ENCODE measurements at regions not wholly inside any gene's neighbourhood (a gene's known extent, or its start where the extent isn't known, plus 50 kb on each side); places are given as distances from the start of the nearest gene placed in this dataset.

DNA sequence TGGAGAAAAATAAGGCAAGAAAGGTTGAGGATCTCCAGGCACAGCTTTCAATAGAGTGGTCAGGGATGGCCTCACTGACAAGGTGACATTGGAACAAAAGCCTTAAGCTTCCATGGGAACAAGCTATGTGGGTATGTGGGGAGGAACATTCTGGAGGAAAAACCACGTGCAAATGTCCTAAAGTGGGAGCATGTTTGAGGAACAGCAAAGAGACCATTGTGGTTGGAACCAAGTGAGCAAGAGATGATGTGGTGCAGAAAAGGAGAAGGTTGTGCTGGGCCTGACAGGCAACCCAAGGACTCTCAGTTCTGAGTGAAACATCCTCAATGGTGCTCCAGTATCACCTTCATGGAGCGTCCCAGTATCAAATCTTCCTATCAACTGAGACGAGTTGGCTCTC is 184.0 kb downstream of the CAND1 start:
- intact Hi-C loops (cut with micrococcal nuclease), result no loop called here

DNA sequence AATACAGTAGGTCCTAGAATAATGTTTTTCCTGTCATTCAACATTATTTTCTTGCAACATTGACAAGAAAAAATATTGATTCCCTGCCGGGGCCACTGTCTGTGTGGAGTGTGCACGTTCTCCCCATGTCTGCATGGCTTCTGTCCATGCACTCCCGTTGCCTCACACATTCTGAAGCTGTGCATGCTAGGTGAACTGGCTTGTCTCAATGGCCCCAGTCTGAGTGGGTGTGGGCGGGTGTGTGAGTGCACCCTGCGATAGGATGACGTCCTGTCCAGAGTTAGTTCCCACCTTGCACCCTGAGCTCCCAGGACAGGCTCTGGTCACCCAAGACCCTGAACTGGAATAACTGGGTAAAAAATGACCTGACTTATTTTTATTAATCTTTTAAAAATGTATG is 186.1 kb downstream of the CAND1 start:
- intact Hi-C loops (cut with micrococcal nuclease), result no loop called here

DNA sequence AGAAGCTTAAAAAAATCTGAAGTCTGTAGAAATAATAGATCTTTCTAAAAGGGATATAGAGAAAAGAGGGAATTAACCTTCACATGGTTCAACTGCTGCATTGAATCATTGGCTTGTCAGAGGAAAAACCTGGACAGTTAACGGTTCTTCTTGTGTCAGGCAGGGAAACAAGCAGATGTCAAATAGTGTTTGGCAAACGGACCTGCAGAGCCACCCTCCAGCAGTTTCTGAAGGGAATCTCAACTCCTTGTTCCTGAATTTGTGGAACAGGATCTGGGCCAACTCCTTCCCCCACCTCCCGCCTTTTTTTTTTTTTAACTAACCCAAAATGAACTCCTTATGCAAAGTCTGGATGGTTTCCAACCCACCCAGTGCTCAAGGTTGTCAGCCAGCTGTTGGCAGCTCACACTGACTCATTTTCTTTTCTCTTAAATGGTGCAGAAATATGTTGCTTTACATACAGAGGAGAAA is 187.3 kb downstream of the CAND1 start:
- intact Hi-C loops (cut with micrococcal nuclease), result no loop called here

- intact Hi-C loops (cut with micrococcal nuclease), result no loop called here
Measured at GRCh38 chr12:67457136-67457535, 188.0 kb downstream of the CAND1 start.

- intact Hi-C loops (cut with micrococcal nuclease), result no loop called here
Measured at GRCh38 chr12:67457778-67458665, 188.9 kb downstream of the CAND1 start.

DNA sequence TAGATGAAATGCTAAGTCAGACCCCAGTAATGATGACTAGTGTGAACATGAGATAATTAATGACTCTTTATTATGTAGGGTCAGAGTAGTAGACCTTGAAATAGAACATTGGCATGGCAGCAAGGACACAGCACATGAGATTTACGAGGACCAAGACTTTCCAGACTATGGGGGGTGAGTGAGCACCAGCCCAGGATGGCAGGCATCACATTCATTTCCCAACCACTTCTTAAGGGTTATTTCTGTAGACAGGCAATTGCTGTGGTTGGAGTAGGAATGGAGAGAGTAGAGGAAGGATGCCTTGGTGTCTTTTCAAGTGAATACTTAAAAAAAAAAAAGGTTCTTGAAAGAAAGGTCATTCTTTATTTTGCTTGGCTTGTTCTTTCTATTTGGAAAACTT is 189.4 kb upstream of the DYRK2 start:
- intact Hi-C loops (cut with micrococcal nuclease), result no loop called here

GRCh38 chr12:67459578-67459977 is 189.0 kb upstream of the DYRK2 start:
- intact Hi-C loops (cut with micrococcal nuclease), result no loop called here

DNA sequence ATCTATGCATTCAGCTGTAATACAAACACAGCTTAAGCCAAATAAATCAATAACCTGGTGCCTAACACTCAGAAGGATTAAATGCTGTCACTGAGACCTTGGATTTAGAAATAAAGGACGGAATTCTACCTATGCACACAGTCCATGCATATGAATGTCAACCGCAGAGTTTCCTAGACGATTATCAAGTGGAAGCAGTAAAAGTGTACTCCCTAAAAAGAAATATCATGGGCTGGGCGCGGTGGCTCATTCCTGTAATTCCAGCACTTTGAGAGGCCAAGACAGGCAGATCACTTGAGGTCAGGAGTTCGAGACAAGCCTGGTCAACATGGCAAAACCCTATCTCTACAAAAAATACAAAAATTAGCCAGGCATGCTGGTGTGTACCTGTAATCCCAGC is 188.2 kb upstream of the DYRK2 start:
- intact Hi-C loops (cut with micrococcal nuclease), result no loop called here

DNA sequence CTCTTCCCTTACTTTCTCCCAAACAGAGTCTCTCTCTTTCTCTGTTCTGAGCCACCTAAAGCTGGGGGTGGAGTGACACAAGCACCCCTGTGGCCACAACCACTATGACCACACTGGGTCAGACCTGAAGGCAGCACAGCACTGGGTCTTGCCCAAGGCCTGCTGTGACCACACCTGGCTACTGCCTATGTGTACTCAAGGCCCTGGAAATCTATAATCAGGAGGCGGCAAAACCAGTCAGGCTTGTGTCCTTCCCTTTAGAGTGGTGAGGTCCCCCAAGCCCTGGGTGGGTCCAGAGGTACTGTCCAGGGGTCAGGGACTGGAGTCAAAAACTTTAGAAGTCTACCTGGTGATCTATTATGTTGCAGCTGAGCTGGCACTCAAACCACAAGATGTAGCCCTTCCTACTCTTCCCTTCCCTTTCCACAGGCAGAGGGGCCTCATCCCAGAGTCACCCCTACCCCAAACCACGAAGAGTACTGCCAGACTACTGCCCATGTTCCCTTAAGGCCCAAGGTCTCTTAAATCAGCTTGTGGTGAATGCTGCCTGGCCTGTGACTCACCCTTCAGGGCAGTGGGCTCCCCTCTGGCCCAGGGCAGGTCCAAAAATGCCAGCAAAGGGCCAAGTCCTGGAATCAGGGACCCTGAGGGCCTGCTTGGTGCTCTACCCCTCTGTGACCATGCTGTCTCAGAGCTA is 179.8 kb upstream of the DYRK2 start:
- intact Hi-C loops (cut with micrococcal nuclease), result no loop called here

DNA sequence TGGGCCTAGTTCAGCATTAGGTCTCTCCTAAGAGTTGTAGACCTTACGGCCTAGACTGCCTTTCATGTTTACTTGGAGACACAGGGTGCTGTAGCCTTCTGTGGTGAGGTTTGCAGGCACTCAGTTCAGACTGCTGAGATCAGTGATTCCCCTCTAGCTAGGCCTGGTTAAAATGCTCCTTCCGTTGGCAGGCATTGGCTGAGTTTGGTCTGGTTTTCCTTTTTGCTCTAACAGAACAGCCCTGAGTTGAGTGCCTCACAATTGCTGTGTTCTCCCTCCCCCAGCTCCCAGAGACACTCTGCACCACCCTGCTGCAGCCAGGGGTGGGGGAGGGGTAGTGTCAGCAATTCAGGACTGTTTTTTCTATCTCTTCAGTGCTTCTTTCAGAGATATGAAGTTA is 178.9 kb upstream of the DYRK2 start:
- intact Hi-C loops (cut with micrococcal nuclease), result no loop called here

GRCh38 chr12:67471810-67472209 is 176.7 kb upstream of the DYRK2 start:
- intact Hi-C loops (cut with micrococcal nuclease), result no loop called here

DNA sequence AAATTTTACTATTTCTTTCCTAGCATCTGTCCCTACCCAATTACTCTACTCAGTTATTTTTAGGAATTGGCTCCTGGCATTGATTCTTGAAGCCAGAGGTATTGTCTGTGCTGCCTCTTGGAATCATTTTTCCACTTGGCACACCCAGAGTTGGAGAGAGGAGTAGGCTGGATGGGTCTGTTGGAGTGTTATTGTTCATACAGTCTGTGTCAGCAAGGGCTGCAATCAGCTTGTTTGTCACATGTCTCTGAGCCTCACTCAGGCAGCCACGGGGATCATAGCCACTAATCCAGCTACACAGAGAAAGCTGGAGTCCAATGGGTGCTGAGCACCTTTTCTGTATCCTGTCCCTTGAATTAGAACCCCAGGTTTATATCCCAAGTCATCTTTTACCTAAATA is 176.0 kb upstream of the DYRK2 start:
- intact Hi-C loops (cut with micrococcal nuclease), result no loop called here

GRCh38 chr12:67474934-67475620 is 173.5 kb upstream of the DYRK2 start:
- intact Hi-C loops (cut with micrococcal nuclease), result no loop called here

GRCh38 chr12:67475725-67476124 is 172.8 kb upstream of the DYRK2 start:
- intact Hi-C loops (cut with micrococcal nuclease), result no loop called here

DNA sequence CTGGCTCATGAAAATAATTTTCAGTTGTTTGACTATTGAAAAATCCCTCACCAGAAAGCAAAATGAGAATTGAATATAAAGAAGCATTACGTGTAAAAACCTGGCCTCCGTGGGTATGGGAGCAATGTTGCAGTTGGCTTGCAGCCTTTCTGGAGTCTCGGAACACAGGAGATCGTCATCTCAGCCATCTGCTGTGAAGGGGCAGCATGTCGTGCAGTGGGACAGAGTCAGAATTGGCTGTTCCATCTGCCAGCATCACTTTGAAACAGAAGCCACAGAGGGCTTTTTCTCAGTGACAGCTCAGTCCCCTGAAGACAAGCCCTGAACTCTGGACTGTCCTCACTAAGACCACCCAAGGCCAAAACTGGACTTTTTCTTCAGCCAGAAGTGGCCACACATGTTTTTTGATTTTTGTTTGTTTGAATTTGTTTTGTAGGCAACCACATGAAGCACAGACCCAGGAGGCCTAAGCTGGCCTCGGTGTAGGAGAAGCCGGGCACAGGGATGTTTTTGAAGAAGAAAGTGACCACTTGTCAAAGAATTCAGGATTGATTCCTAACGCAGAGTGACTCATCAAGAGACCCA is 170.8 kb upstream of the DYRK2 start:
- intact Hi-C loops (cut with micrococcal nuclease), result no loop called here

- intact Hi-C loops (cut with micrococcal nuclease), result loop anchor here (5.0 kb wide), 1 partner anchor 41 kb away; no protein-coding TSS in a partner anchor
Measured at GRCh38 chr12:67482751-67483661, 165.5 kb upstream of the DYRK2 start.

- intact Hi-C loops (cut with micrococcal nuclease), result loop anchor here (2.0 to 5.0 kb wide), 2 partner anchors 31 to 42 kb away; no protein-coding TSS in a partner anchor
Measured at GRCh38 chr12:67483871-67484554, 164.5 kb upstream of the DYRK2 start.

- intact Hi-C loops (cut with micrococcal nuclease), result loop anchor here (2.0 to 5.0 kb wide), 2 partner anchors 30 to 43 kb away; no protein-coding TSS in a partner anchor
Measured at GRCh38 chr12:67484791-67485480, 163.6 kb upstream of the DYRK2 start.

GRCh38 chr12:67486671-67487070 is 161.9 kb upstream of the DYRK2 start:
- intact Hi-C loops (cut with micrococcal nuclease), result no loop called here

Measured in T-helper 1 cell treated with Interleukin-12 subunit alpha and Interleukin-12 subunit beta and Interleukin-4 antibody, amounts not matched to agents 30 ng/mL and 1 ng/mL, for 36 hours (primary cell).